PFSK-1 (cell line): ENCODE measurements at regions not wholly inside any gene's neighbourhood (a gene's known extent, or its start where the extent isn't known, plus 50 kb on each side); places are given as distances from the start of the nearest gene placed in this dataset.

ENCODE experiments used
- FOXP2 ChIP-seq: optimal IDR thresholded peaks from 2 replicates; pipeline ENCODE3; 2011; ENCODE audit warnings: borderline replicate concordance, control low read depth, inconsistent platforms; ENCODE audit not compliant: insufficient read depth; ENCODE audit errors: extremely low read length, extremely low read depth
- POLR2AphosphoS5 ChIP-seq: IDR thresholded peaks from 2 replicates; pipeline ENCODE4 v1.6.1; 2012; ENCODE audit warnings: low read depth, mild to moderate bottlenecking, control low read depth, low read length, moderate library complexity
- REST ChIP-seq, 2 experiments: IDR thresholded peaks; 2 replicates each; pipeline versions ENCODE4 v1.6.1 to v1.8.0; 2011 to 2012; ENCODE audit warnings: low read depth in 2 of 2, low read length in 2 of 2, control low read depth in 1 of 2, inconsistent platforms in 1 of 2, mild to moderate bottlenecking in 1 of 2, moderate library complexity in 1 of 2; ENCODE audit not compliant: insufficient read depth in 1 of 2
- SIN3A ChIP-seq: IDR thresholded peaks from 2 replicates; pipeline ENCODE4 v1.6.1; 2012; ENCODE audit warnings: mild to moderate bottlenecking, low read length, moderate library complexity, borderline replicate concordance; ENCODE audit not compliant: insufficient read depth
- TAF1 ChIP-seq: IDR thresholded peaks from 2 replicates; pipeline ENCODE4 v1.6.1; 2012; ENCODE audit warnings: low read length, control low read depth, borderline replicate concordance; ENCODE audit not compliant: insufficient read depth

GRCh38 chr3:160106905-160107861 is 118.0 kb upstream of the C3orf80 start:
- TF ChIP-seq SIN3A (no peak), FOXP2 (no peak), REST (IDR thresholded peaks at IDR 0.05; ENCODE audit: insufficient read depth in 1 of 2, low read depth in 2 of 2, low read length in 2 of 2) (no peak)

- TF ChIP-seq FOXP2 (no peak), TAF1 (no peak), REST (IDR thresholded peaks at IDR 0.05; ENCODE audit: insufficient read depth in 1 of 2, low read depth in 2 of 2, low read length in 2 of 2) (no peak), POLR2AphosphoS5 (no peak), SIN3A (no peak)
Observed at GRCh38 chr3:160108362-160108761, 116.9 kb upstream of the C3orf80 start.

GRCh38 chr3:160112481-160112880 is 112.7 kb upstream of the C3orf80 start:
- TF ChIP-seq REST (IDR thresholded peaks at IDR 0.05; ENCODE audit: insufficient read depth in 1 of 2, low read depth in 2 of 2, low read length in 2 of 2) (no peak), POLR2AphosphoS5 (no peak), SIN3A (no peak), FOXP2 (no peak), TAF1 (no peak)

- no peak for TF ChIP-seq FOXP2
- TF ChIP-seq POLR2AphosphoS5: no peak
- TF ChIP-seq REST (IDR thresholded peaks at IDR 0.05; ENCODE audit: insufficient read depth in 1 of 2, low read depth in 2 of 2, low read length in 2 of 2): no peak
- TF ChIP-seq TAF1: no peak
Observed at GRCh38 chr3:160112996-160113395, 112.2 kb upstream of the C3orf80 start.
